ENCODE measurements at regions not wholly inside any gene's neighbourhood (a gene's known extent, or its start where the extent isn't known, plus 50 kb on each side); places are given as distances from the start of the nearest gene placed in this dataset.

GRCh38 chr17:49910858-49911204 lies 58.2 kb upstream of the DLX4 start:
- H3K9ac ChIP-seq (ENCODE audit: low read depth in 2 of 2, low read length in 2 of 2), result no peak overlapping the region
- no peaks in the 10 kb centered on the region for H3K36me3 ChIP-seq
- H3K27me3 ChIP-seq, result peaks cover 20% of the 10 kb centered on the region
- no peaks in the 10 kb centered on the region for H3K4me1 ChIP-seq
- no peak for TF ChIP-seq CTCF (IDR thresholded peaks at IDR 0.05)
- no peak overlapping the region for H3K4me3 ChIP-seq
- H3K27ac ChIP-seq, result no peak overlapping the region
- no peaks in the 10 kb centered on the region for H3K9me3 ChIP-seq
- intact Hi-C loops (cut with DNase I), result no loop called here
- no peak for DNase-seq

GRCh38 chr17:49911719-49912118 lies 57.3 kb upstream of the DLX4 start:
- intact Hi-C loops (cut with DNase I), result no loop called here
- no peaks in the 10 kb centered on the region for H3K36me3 ChIP-seq
- no peak for TF ChIP-seq CTCF (IDR thresholded peaks at IDR 0.05)
- no peak overlapping the region for H3K9ac ChIP-seq (ENCODE audit: low read depth in 2 of 2, low read length in 2 of 2)
- DNase-seq, result no peak
- no peaks in the 10 kb centered on the region for H3K9me3 ChIP-seq
- H3K27ac ChIP-seq, result no peak overlapping the region
- H3K4me1 ChIP-seq, result no peaks in the 10 kb centered on the region
- H3K4me3 ChIP-seq, result no peak overlapping the region
- H3K27me3 ChIP-seq, result peaks cover 20% of the 10 kb centered on the region

- Histone ChIP-seq H3K9ac (ENCODE audit: low read depth in 2 of 2, low read length in 2 of 2) (no peak overlapping the region), H3K36me3 (no peaks in the 10 kb centered on the region), H3K27ac (no peak overlapping the region), H3K4me1 (no peaks in the 10 kb centered on the region), H3K9me3 (no peaks in the 10 kb centered on the region), H3K27me3 (peaks cover 20% of the 10 kb centered on the region), H3K4me3 (no peak overlapping the region)
- intact Hi-C loops (cut with DNase I), result no loop called here
- TF ChIP-seq CTCF (IDR thresholded peaks at IDR 0.05), result no peak
- no peak for DNase-seq
These were observed 55.5 kb upstream of the DLX4 start for GRCh38 chr17:49913226-49914095.

GRCh38 chr17:49914096-49914490 lies 54.9 kb upstream of the DLX4 start:
- no peaks in the 10 kb centered on the region for H3K9me3 ChIP-seq
- H3K4me1 ChIP-seq, result no peaks in the 10 kb centered on the region
- H3K4me3 ChIP-seq, result no peak overlapping the region
- no peaks in the 10 kb centered on the region for H3K36me3 ChIP-seq
- no peak for TF ChIP-seq CTCF (IDR thresholded peaks at IDR 0.05)
- intact Hi-C loops (cut with DNase I), result no loop called here
- H3K27me3 ChIP-seq, result peaks cover 20% of the 10 kb centered on the region
- no peak overlapping the region for H3K9ac ChIP-seq (ENCODE audit: low read depth in 2 of 2, low read length in 2 of 2)
- no peak for DNase-seq
- H3K27ac ChIP-seq, result no peak overlapping the region

- Histone ChIP-seq H3K36me3 (no peaks in the 10 kb centered on the region), H3K9ac (ENCODE audit: low read depth in 2 of 2, low read length in 2 of 2) (no peak overlapping the region), H3K9me3 (no peaks in the 10 kb centered on the region), H3K4me1 (no peaks in the 10 kb centered on the region), H3K4me3 (no peak overlapping the region), H3K27me3 (peaks cover 18% of the 10 kb centered on the region), H3K27ac (no peak overlapping the region)
- intact Hi-C loops (cut with DNase I), result no loop called here
- no peak for TF ChIP-seq CTCF (IDR thresholded peaks at IDR 0.05)
- no peak for DNase-seq
These were observed 54.3 kb upstream of the DLX4 start for GRCh38 chr17:49914664-49915063.
